ENCODE measurements at regions not wholly inside any gene's neighbourhood (a gene's known extent, or its start where the extent isn't known, plus 50 kb on each side); places are given as distances from the start of the nearest gene placed in this dataset.

- TF ChIP-seq CTCF (IDR thresholded peaks at IDR 0.05; ENCODE audit: low read depth, low read length, poor library complexity, severe bottlenecking) (no peak), EZH2phosphoT487 (IDR thresholded peaks at IDR 0.05; ENCODE audit: borderline replicate concordance, low read length) (no peak)
Observed at GRCh38 chr15:94934440-94934839, 703.1 kb downstream of the MCTP2 start.

Data from DOHH2 (cell line).